ENCODE measurements at regions not wholly inside any gene's neighbourhood (a gene's known extent, or its start where the extent isn't known, plus 50 kb on each side); places are given as distances from the start of the nearest gene placed in this dataset.

DNA sequence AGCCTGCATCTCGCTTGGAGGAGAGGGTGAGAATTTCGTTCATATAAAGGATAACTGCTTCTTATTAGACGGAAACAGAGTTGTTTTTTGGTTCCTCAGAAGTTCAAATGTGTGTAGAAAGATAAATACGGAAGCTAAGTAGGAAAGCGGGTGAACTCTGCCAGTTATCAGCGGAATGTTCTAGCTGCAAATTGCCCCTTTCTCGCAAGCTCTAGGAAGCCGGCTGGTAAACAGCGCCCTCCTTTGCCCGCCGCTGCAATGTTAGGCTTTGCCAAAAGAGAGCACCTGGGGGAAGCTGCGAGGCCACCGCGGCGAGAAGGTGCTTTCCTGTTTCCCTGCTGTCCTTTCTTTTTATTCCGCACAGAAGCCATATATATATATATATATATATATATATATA lies 67.0 kb downstream of the IGLL5 start:
- TF ChIP-seq, protein P1, sequence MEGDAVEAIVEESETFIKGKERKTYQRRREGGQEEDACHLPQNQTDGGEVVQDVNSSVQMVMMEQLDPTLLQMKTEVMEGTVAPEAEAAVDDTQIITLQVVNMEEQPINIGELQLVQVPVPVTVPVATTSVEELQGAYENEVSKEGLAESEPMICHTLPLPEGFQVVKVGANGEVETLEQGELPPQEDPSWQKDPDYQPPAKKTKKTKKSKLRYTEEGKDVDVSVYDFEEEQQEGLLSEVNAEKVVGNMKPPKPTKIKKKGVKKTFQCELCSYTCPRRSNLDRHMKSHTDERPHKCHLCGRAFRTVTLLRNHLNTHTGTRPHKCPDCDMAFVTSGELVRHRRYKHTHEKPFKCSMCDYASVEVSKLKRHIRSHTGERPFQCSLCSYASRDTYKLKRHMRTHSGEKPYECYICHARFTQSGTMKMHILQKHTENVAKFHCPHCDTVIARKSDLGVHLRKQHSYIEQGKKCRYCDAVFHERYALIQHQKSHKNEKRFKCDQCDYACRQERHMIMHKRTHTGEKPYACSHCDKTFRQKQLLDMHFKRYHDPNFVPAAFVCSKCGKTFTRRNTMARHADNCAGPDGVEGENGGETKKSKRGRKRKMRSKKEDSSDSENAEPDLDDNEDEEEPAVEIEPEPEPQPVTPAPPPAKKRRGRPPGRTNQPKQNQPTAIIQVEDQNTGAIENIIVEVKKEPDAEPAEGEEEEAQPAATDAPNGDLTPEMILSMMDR (conservative IDR thresholded peaks at IDR 0.05; ENCODE audit: low read depth, low read length) = peak; percentile 42
- no peak for DNase-seq (ENCODE audit: low read depth)
- no peak overlapping the region for H3K4me3 ChIP-seq (ENCODE audit: low read depth, low read length)

DNA sequence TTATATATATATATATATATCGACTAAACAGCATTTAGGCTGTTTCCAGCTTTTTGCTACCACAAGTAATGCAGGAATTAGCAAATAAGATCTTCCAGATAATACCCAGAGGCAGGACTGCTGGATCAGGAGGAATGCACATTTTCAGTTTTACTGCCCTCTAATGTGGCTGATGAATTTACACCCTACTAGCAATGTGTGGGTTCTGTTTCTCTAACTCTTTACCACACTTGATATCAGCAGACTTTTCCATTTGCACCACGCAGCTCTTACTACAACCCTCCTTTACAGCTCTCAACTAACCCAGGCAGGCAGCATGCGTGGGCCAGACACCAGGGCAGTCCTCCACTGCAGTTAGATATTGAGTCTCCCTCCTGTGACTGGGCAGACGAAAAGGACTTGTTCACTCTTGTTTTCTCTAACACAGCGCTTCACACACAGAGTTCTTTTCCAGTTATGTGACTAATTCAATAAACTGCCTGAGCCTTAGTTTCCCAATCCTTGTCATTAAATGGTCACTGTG lies 67.7 kb downstream of the IGLL5 start:
- H3K4me3 ChIP-seq (ENCODE audit: low read depth, low read length) = no peak overlapping the region
- DNase-seq (ENCODE audit: low read depth) = no peak
- TF ChIP-seq, protein P1 (conservative IDR thresholded peaks at IDR 0.05; ENCODE audit: low read depth, low read length) = no peak

DNA sequence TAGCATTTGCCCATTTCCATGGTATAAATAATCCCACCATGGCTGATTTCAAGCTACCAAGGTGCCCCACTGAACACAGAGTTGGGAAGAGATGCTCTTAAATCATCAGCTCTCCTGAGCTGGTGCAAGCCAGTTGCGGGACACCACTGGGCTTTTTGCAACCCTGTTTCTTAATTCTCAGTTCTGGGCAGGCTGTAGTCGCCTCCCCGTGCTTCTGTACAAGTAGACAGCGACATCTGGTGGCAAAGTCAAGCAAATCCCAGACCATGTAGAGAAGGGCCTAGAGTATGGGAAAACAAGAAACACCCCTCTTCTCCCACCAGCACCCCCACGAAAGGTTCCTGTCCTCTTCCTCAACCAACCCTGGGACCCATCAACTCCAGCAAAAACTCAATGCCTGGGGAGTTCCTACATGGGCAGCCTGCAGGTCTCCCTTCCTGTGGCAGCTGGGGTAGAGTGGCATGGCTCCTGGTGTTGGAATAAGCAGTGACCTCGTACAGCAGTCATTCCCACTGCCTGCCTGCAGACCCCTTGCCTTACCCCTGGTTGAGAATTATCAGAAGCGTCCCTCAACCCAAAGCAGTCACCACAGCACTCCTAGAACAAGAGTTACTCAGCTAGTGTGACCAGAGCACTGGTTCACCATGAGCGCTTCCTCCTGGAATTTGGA lies 68.4 kb downstream of the IGLL5 start:
- peak; percentile 87 for DNase-seq (ENCODE audit: low read depth)
- TF ChIP-seq, protein P1 (conservative IDR thresholded peaks at IDR 0.05; ENCODE audit: low read depth, low read length) = peak; percentile 90
- H3K4me3 ChIP-seq (ENCODE audit: low read depth, low read length) = no peak overlapping the region

DNA sequence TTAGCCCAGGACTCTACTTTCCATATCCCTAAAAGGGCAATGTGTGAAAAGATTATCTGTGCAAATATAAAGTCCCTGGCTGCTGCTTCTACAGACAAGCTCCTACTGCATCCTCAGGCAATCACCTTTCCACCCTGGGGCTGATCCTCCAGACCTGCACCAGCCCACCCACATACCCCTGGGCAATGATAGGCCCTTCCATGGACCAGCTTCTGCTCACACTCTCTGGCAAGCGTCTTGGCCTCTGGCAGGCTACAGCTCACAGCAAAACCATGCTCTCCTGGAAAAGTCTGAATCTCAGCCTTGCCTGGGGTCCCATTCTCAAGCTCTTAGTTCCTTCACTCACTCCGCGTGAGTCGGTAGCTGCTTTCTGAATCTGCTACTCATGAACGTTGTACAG lies 69.5 kb downstream of the IGLL5 start:
- no peak overlapping the region for H3K4me3 ChIP-seq (ENCODE audit: low read depth, low read length)
- TF ChIP-seq, protein P1 (conservative IDR thresholded peaks at IDR 0.05; ENCODE audit: low read depth, low read length) = no peak
- DNase-seq (ENCODE audit: low read depth) = no peak

DNA sequence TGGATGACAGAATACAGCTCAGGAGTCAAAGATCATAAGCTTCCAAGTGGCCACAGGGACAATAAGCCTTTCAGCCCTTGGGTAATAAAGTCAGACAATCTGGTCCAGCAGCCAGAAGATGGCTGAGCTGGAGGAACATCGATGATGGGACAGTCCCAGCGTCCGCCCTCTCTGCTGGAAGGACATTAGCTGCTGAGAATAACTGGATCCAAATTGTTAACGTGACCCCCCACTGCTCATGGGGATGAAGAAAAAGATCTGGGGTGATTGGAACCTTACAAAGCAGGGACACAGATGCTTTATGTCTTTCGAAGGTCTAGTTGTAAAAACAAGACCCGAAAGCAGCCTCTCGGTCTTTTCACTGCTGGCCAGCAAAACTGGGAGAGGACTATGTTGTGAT lies 71.0 kb downstream of the IGLL5 start:
- TF ChIP-seq, protein P1 (conservative IDR thresholded peaks at IDR 0.05; ENCODE audit: low read depth, low read length) = no peak
- no peak overlapping the region for H3K4me3 ChIP-seq (ENCODE audit: low read depth, low read length)
- no peak for DNase-seq (ENCODE audit: low read depth)

DNA sequence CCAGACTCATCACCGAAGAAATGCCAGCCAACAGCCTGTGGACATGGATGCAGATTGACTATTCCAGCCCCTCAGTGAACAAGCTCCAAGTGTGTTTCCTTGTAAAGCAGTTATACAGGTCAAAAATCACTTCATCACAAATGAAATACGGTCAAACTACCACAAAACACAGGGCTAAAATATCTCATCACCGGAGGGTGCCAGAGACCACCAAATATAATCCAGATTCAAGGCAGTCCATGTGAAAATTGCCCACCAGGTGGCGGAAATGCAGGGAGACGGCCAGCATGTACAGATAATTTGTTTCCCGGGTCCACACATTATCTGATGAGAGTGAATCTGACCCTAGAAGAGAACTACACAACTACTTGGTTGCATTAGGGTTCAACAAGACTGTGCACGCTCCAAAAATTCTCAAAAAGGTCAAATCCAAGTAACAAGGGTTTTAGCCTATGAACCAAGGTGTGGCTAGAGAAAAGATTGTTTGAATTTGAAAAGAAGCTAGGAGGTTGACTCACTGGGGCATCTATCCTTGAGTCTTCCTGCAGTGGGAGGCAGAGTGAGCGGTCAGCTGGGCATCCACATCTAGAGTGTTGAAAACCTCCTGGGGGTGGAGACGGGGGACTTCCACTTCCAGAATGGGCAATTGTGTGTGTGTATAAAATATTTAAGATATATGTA lies 71.7 kb downstream of the IGLL5 start:
- TF ChIP-seq, protein P1 (conservative IDR thresholded peaks at IDR 0.05; ENCODE audit: low read depth, low read length) = peak; percentile 98
- no peak overlapping the region for H3K4me3 ChIP-seq (ENCODE audit: low read depth, low read length)
- peak; percentile 88 for DNase-seq (ENCODE audit: low read depth)

All from choroid plexus epithelial cell (primary cell).